ENCODE measurements at regions not wholly inside any gene's neighbourhood (a gene's known extent, or its start where the extent isn't known, plus 50 kb on each side); places are given as distances from the start of the nearest gene placed in this dataset.

DNA sequence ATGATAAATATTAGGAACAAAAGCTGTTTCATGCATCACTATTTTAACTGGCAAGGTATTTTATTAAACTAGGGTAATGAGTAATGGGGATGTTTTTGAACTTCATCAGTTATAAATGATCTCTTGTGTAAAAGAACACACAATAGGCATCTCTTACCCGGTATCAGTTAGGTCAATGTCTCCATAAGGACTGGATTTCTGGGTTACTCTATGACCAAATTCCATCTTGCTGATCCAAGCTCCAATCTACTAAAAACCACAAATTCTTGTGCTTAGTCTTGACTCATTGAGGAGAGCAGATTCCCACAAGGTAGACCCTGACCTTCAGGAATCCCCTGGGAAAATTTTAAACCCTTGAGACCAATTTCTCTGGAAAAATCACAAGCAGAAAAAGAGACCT lies 1167.7 kb downstream of the XPNPEP1 start:
- TF ChIP-seq POLR2AphosphoS5 (IDR thresholded peaks at IDR 0.05) (no peak), POLR2A (IDR thresholded peaks at IDR 0.05; ENCODE audit: low read depth) (no peak), EP300 (IDR thresholded peaks at IDR 0.05) (no peak)
- TF ChIP-seq, protein P1, sequence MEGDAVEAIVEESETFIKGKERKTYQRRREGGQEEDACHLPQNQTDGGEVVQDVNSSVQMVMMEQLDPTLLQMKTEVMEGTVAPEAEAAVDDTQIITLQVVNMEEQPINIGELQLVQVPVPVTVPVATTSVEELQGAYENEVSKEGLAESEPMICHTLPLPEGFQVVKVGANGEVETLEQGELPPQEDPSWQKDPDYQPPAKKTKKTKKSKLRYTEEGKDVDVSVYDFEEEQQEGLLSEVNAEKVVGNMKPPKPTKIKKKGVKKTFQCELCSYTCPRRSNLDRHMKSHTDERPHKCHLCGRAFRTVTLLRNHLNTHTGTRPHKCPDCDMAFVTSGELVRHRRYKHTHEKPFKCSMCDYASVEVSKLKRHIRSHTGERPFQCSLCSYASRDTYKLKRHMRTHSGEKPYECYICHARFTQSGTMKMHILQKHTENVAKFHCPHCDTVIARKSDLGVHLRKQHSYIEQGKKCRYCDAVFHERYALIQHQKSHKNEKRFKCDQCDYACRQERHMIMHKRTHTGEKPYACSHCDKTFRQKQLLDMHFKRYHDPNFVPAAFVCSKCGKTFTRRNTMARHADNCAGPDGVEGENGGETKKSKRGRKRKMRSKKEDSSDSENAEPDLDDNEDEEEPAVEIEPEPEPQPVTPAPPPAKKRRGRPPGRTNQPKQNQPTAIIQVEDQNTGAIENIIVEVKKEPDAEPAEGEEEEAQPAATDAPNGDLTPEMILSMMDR (IDR thresholded peaks at IDR 0.05): no peak
